Neutrophil (primary cell): ENCODE measurements at regions not wholly inside any gene's neighbourhood (a gene's known extent, or its start where the extent isn't known, plus 50 kb on each side); places are given as distances from the start of the nearest gene placed in this dataset.
"Not testable (repeated sequence)": the region's sequence is repeated elsewhere in the genome, so short reads cannot be mapped to it uniquely, and the experiment has no call there.

Experiments used
- H3K27ac ChIP-seq: fragments of 200-600 bp; sonication (generic); 2 replicates; pipeline ENCODE4 v1.5.1; 2016; ENCODE audit warnings: mild to moderate bottlenecking, moderate library complexity
- H3K27me3 ChIP-seq: fragments of 200-600 bp; sonication (generic); 2 replicates; pipeline ENCODE4 v1.6.0; 2016; ENCODE audit warnings: mild to moderate bottlenecking
- H3K36me3 ChIP-seq: fragments of 200-600 bp; sonication (generic); 2 replicates; pipeline ENCODE4 v1.5.1; 2017
- H3K4me1 ChIP-seq, 2 experiments: fragments of 200-600 bp in 1 of 2; sonication (generic) in 1 of 2; 1 replicate in 1 of 2; 2 replicates in 1 of 2; pipeline versions ENCODE4 v1.5.1 to v1.6.1; 2013 to 2016; ENCODE audit warnings: low read depth in 1 of 2, low read length in 1 of 2, mild to moderate bottlenecking in 1 of 2, moderate library complexity in 1 of 2; ENCODE audit not compliant: control insufficient read depth in 1 of 2, insufficient read depth in 1 of 2
- H3K4me3 ChIP-seq, 2 experiments: fragments of 200-600 bp in 1 of 2; sonication (generic) in 1 of 2; 1 replicate in 1 of 2; 2 replicates in 1 of 2; pipeline ENCODE4 v1.5.1; 2013 to 2016; ENCODE audit warnings: low read depth in 1 of 2, low read length in 1 of 2, mild to moderate bottlenecking in 1 of 2, moderate library complexity in 1 of 2
- H3K9me3 ChIP-seq: fragments of 200-600 bp; sonication (generic); 2 replicates; pipeline ENCODE4 v1.5.1; 2016
- TF ChIP-seq, protein P1 (sequence below): fragments of 200-600 bp; sonication (generic); IDR thresholded peaks from 2 replicates; pipeline ENCODE4 v1.5.1; 2016; ENCODE audit warnings: antibody characterized with exemption

DNA sequence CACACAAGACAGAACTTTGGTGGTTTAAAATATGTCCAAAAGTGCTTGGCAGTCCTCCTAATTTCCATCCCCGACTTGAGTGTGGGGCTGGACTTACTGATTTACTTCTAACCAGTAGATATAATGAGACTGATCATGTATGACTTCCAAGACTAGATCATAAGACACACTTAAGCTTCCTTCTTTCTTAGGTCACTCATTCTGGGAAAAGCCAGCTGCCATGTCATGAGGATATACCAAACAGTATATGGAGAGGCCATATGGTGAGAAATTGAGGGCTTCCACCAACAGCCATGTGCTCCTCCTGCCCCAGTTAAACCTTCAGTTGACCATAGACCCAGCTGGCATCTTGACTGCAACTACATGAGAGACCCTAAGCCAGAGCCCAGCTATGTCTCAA is 282.8 kb upstream of the PROK2 start:
- TF ChIP-seq, protein P1, sequence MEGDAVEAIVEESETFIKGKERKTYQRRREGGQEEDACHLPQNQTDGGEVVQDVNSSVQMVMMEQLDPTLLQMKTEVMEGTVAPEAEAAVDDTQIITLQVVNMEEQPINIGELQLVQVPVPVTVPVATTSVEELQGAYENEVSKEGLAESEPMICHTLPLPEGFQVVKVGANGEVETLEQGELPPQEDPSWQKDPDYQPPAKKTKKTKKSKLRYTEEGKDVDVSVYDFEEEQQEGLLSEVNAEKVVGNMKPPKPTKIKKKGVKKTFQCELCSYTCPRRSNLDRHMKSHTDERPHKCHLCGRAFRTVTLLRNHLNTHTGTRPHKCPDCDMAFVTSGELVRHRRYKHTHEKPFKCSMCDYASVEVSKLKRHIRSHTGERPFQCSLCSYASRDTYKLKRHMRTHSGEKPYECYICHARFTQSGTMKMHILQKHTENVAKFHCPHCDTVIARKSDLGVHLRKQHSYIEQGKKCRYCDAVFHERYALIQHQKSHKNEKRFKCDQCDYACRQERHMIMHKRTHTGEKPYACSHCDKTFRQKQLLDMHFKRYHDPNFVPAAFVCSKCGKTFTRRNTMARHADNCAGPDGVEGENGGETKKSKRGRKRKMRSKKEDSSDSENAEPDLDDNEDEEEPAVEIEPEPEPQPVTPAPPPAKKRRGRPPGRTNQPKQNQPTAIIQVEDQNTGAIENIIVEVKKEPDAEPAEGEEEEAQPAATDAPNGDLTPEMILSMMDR, result no peak
- H3K27me3 ChIP-seq, result no peaks in the 10 kb centered on the region
- no peak overlapping the region for H3K27ac ChIP-seq
- no peaks in the 10 kb centered on the region for H3K9me3 ChIP-seq
- H3K4me3 ChIP-seq, result no peak overlapping the region
- H3K36me3 ChIP-seq, result no peaks in the 10 kb centered on the region
- H3K4me1 ChIP-seq, result no peaks in the 10 kb centered on the region

DNA sequence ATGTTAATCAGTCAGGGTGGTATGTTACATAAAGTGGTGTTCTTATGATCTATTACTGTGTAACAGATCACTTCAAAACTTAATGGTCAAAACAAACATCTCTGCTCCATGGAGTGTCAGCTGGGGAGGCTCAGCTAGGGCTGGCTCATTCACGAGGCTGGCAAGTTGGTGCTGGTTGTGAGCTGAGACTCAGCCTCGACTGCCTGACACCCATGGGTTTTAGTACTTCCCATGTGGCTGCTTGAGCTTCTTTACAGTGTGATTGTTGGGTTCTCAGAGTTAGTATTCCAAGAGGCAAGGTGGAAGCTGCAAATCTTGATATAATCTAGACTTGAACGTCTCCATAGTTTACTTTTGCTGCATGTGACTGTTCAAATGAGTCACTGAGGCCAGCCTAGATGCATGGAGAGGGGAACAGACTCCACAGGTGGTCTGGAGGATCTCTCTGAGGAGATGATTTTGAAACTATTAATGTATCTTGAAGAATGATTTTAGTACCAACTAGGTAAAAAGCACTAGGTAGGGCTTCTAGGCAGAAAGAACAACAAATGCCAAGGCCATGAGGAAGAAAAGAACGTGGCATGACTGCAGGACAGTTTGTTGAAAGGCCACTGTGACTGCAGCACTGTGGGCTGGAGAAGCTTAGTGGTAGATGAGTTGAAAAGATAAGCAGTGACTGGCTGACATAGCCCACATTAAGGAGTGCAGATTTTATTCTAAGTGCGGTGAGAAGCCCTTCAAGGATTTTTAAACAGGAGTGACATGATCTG is 281.1 kb upstream of the PROK2 start:
- TF ChIP-seq, protein P1, result no peak
- H3K4me3 ChIP-seq, result no peak overlapping the region
- no peaks in the 10 kb centered on the region for H3K27me3 ChIP-seq
- no peaks in the 10 kb centered on the region for H3K36me3 ChIP-seq
- no peaks in the 10 kb centered on the region for H3K4me1 ChIP-seq
- H3K27ac ChIP-seq, result no peak overlapping the region
- no peaks in the 10 kb centered on the region for H3K9me3 ChIP-seq

DNA sequence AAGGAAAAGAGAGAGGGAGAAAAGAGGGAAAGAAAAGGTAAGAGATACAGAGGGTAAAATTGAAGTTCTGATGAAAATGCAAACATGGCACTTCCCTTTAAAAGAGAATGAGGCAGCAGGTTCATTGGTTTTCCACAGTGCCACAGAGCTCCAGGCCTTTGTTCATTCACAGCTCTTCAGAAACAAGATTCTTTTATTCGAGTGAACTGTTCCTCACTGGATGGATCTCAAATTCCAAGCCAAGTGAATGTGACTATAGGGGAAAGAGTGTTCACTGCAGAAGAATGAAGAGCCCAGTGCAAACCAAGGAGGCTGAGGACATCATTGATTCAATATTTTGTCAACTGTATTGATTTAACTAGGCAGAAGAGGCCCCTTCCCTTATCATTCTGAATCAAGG is 280.3 kb upstream of the PROK2 start:
- H3K36me3 ChIP-seq, result no peaks in the 10 kb centered on the region
- no peak overlapping the region for H3K27ac ChIP-seq
- no peaks in the 10 kb centered on the region for H3K27me3 ChIP-seq
- no peaks in the 10 kb centered on the region for H3K9me3 ChIP-seq
- H3K4me1 ChIP-seq, result no peaks in the 10 kb centered on the region
- no peak overlapping the region for H3K4me3 ChIP-seq
- TF ChIP-seq, protein P1, result no peak

DNA sequence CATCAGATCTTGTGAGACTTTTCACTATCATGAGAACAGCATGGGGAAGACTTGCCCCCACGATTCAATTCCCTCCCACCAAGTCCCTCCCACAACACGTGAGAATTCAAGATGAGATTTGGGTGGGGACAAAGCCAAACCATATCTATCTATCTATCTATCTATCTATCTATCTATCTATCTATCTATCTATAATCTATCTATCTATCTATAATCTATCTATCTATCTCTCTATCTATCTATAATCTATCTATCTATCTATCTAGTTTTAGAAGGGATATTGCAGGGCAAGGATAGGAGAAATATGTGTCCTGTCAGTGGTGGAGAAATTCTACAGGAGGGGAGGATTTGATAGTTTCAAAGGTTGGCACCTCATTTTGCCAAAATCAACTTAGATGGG is 279.8 kb upstream of the PROK2 start:
- H3K27me3 ChIP-seq, H3K9me3 ChIP-seq, H3K27ac ChIP-seq, H3K4me3 ChIP-seq, H3K36me3 ChIP-seq, H3K4me1 ChIP-seq: not testable (repeated sequence)

DNA sequence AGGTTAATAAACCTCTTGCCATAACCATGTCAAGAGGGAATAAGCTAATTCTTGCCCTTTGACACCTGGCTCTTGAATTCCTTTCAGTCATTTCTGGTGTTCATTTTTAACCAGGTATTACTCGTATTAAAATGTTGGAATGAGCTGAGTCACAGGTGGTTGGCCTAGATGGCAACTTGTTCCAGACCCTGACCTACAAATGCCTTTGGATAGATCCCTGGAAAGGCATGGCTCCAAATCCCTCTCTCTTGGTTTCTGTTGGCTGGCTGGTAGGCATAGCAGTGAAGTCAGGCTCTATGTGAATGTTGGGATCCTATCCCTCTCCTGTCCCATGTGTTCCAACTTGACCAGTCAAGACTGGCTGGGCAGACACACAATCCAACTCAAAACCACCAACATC is 277.1 kb upstream of the PROK2 start:
- Histone ChIP-seq H3K27me3 (no peaks in the 10 kb centered on the region), H3K27ac (no peak overlapping the region)
- TF ChIP-seq, protein P1, result no peak

DNA sequence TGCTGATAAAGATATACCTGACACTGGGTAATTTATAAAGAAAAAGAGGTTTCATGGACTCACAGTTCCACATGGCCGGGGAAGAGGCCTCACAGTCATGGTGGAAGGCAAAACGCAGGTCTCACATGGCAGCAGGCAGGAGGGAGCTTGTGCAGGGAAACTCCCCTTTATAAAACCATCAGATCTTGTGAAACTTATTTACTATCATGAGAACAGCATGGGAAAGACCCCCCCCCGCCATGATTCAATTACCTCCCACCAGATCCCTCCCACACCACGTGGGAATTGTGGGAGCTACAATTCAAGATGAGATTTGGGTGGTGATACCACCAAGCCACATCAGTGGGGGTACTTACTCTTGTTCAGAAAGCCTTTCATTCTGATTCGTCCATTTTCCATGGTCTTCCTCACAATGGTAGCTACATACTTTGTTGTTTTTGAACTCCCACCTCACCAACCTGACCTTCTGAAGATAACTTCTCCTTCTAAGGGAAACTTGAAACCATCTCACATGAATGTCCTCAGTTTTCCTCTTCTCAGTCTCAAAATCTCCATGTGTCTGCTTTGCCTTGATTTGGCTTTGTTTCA is 275.6 kb upstream of the PROK2 start:
- Histone ChIP-seq H3K9me3 (no peaks in the 10 kb centered on the region), H3K4me1 (no peaks in the 10 kb centered on the region), H3K27me3 (no peaks in the 10 kb centered on the region), H3K4me3 (no peak overlapping the region), H3K36me3 (no peaks in the 10 kb centered on the region), H3K27ac (no peak overlapping the region)
- TF ChIP-seq, protein P1, result no peak

More for the DNA sequence above, 277.1 kb upstream of the PROK2 start:
- Histone ChIP-seq H3K36me3 (no peaks in the 10 kb centered on the region), H3K4me3 (no peak overlapping the region), H3K9me3 (no peaks in the 10 kb centered on the region), H3K4me1 (no peaks in the 10 kb centered on the region)
